Ectodermal cell (in vitro differentiated cells): ENCODE measurements at regions not wholly inside any gene's neighbourhood (a gene's known extent, or its start where the extent isn't known, plus 50 kb on each side); places are given as distances from the start of the nearest gene placed in this dataset.

Experiments used
- H3K27ac ChIP-seq: 2 replicates; pipeline ENCODE4 v1.7.0; 2013; ENCODE audit warnings: mild to moderate bottlenecking, low read depth, low read length; ENCODE audit not compliant: insufficient read depth, poor library complexity, severe bottlenecking
- H3K27me3 ChIP-seq: 2 replicates; pipeline ENCODE4 v1.7.0; 2013; ENCODE audit warnings: mild to moderate bottlenecking, low read length; ENCODE audit not compliant: insufficient read depth, control insufficient read depth, poor library complexity, severe bottlenecking
- H3K36me3 ChIP-seq: one replicate; pipeline ENCODE4 v1.7.0; 2013; ENCODE audit warnings: low read length; ENCODE audit not compliant: control insufficient read depth, insufficient read depth
- H3K4me1 ChIP-seq: one replicate; pipeline ENCODE4 v1.7.0; 2013; ENCODE audit warnings: low read length; ENCODE audit not compliant: control insufficient read depth, insufficient read depth
- H3K4me3 ChIP-seq: 2 replicates; pipeline ENCODE4 v1.7.0; 2013; ENCODE audit warnings: low read depth, low read length, control low read depth; ENCODE audit not compliant: insufficient read depth
- H3K9me3 ChIP-seq: 2 replicates; pipeline ENCODE4 v1.7.0; 2013; ENCODE audit warnings: mild to moderate bottlenecking, low read length, moderate library complexity; ENCODE audit not compliant: control insufficient read depth
- WGBS, 2 experiments: methylation state at CpG; one replicate each; pipeline ENCODE4 v1.1.7; 2013; ENCODE audit warnings: missing lambda C conversion rate in 2 of 2; 5-methylcytosine and 5-hydroxymethylcytosine counted together

DNA sequence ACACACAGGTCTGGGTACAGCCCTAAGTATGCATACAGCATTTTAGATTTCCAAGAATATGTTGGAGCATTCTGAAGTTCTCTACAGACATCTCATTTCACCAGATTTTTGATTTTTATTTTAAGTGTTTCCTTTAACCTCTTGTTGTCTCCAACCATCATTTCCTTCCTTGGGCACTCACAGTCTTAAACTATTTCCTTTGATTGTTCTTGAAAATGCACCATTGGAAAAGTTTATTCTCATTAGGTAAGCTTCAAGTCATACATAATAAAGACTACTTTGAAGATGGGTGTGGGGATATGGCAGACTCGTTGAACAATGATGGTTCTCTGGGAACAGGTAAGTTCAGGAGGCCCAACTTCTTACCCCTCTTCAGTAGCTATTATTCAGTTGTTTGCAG, 1174.6 kb downstream of the CDH12 start:
- H3K4me1 ChIP-seq: no peaks in the 10 kb centered on the region
- 67 to 80% methylated on average over 1 of the region's 1 CpG for WGBS, 2 experiments
- H3K36me3 ChIP-seq: no peaks in the 10 kb centered on the region
- H3K27me3 ChIP-seq: no peaks in the 10 kb centered on the region
- no peaks in the 10 kb centered on the region for H3K9me3 ChIP-seq
- no peak overlapping the region for H3K27ac ChIP-seq
- H3K4me3 ChIP-seq: no peak overlapping the region

DNA sequence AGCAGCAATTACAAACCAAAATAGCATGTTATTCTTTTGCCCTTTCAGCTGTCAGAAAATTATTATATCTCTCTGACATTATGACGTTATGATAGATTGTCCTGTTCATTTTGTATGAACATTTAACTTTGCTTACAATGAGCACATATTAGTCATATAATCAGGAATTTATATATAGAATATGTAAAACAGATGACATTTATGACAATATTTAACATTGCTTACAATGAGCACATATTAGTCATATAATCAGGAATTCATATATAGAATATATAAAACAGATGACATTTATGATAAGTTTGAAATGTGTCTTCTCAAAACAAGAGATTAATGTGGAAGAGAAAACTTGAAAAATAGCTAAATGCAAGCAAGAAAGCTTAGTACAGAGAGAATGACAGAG, 1180.2 kb downstream of the CDH12 start:
- Histone ChIP-seq H3K9me3 (no peaks in the 10 kb centered on the region), H3K36me3 (no peaks in the 10 kb centered on the region)
- WGBS, 2 experiments: 88% methylated on average over 1 of the region's 1 CpG; no CpG with 5 or more reads in 1 of the 2 experiments

DNA sequence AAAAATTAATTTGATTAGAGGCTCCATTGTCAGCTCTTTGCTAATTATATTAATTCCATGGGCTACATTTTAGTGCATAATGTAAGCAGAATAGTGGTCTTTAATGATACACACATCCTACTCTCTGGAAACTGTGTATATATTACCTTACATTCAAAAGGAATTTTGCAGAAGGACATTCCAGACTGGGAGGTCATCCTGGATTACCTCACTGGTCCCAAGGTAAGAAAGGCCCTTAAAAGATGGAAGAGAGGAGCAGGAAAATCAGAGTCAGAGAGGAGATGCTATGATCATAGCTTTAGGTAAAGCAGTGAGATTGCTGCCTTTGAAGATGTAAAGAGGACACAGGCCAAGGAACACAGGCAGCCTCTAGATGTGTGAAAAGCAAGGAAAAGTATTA, 1180.8 kb downstream of the CDH12 start:
- Histone ChIP-seq H3K4me3 (no peak overlapping the region), H3K27me3 (no peaks in the 10 kb centered on the region), H3K27ac (no peak overlapping the region), H3K4me1 (no peaks in the 10 kb centered on the region), H3K36me3 (no peaks in the 10 kb centered on the region), H3K9me3 (no peaks in the 10 kb centered on the region)

More for the DNA sequence above, 1180.2 kb downstream of the CDH12 start:
- no peaks in the 10 kb centered on the region for H3K4me1 ChIP-seq
- H3K27me3 ChIP-seq: no peaks in the 10 kb centered on the region
- H3K4me3 ChIP-seq: no peak overlapping the region
- H3K27ac ChIP-seq: no peak overlapping the region

GRCh38 chr5:21665524-21665923, 1187.6 kb downstream of the CDH12 start:
- no peaks in the 10 kb centered on the region for H3K27me3 ChIP-seq
- H3K36me3 ChIP-seq: no peaks in the 10 kb centered on the region
- H3K9me3 ChIP-seq: no peaks in the 10 kb centered on the region
- no peak overlapping the region for H3K27ac ChIP-seq
- 100% methylated on average over 2 of the region's 2 CpGs; no CpG with 5 or more reads in 1 of the 2 experiments for WGBS, 2 experiments
- H3K4me3 ChIP-seq: no peak overlapping the region
- no peaks in the 10 kb centered on the region for H3K4me1 ChIP-seq

DNA sequence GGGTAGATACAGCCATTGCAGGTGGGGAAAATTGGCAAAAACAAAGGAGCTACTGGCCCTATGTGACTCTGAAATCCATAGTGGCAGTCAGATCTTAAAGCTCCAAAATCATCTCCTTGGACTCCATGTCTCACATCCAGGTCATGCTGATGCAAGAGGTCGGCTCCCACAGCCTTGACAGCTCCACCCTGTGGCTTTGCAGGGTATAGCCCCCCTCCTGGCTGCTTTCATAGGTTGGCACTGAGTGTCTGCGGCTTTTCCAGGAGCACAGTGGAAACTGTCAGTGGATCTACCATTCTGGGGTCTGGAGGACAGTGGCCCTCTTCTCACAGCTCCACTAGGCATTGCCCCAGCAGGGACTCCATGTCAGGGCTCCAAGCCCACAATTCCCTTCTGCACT, 1190.1 kb downstream of the CDH12 start:
- H3K27me3 ChIP-seq: no peaks in the 10 kb centered on the region
- H3K27ac ChIP-seq: no peak overlapping the region
- no peaks in the 10 kb centered on the region for H3K36me3 ChIP-seq
- H3K4me1 ChIP-seq: no peaks in the 10 kb centered on the region
- no peak overlapping the region for H3K4me3 ChIP-seq
- H3K9me3 ChIP-seq: no peaks in the 10 kb centered on the region
- 87 to 89% methylated on average over 2 of the region's 2 CpGs for WGBS, 2 experiments

DNA sequence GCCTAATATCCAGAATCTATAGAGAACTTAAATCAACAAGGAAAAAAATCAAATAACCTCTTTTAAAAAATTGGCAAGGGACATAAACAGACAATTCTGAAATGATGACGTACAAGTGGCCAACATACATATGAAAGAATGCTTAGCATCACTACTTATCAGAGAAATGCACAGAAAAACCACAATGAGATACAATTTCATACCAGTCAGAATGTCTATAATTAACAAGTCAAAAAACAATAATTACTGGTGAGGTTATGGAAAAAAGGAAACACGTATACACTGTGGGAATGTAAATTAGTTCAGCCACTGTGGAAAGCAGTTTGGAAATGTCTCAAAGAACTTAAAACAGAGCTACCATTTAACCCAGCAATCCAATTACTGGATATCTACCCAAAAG, 1192.0 kb downstream of the CDH12 start:
- Histone ChIP-seq H3K27me3 (no peaks in the 10 kb centered on the region), H3K27ac (no peak overlapping the region), H3K4me1 (no peaks in the 10 kb centered on the region), H3K4me3 (no peak overlapping the region), H3K9me3 (no peaks in the 10 kb centered on the region), H3K36me3 (no peaks in the 10 kb centered on the region)
- 98 to 100% methylated on average over 1 to 2 of the region's 2 CpGs for WGBS, 2 experiments

GRCh38 chr5:21654556-21654955, 1198.6 kb downstream of the CDH12 start:
- H3K27ac ChIP-seq: no peak overlapping the region
- no peaks in the 10 kb centered on the region for H3K27me3 ChIP-seq
- H3K4me3 ChIP-seq: no peak overlapping the region
- no peaks in the 10 kb centered on the region for H3K36me3 ChIP-seq
- 80 to 90% methylated on average over 2 of the region's 2 CpGs for WGBS, 2 experiments
- no peaks in the 10 kb centered on the region for H3K4me1 ChIP-seq
- no peaks in the 10 kb centered on the region for H3K9me3 ChIP-seq

DNA sequence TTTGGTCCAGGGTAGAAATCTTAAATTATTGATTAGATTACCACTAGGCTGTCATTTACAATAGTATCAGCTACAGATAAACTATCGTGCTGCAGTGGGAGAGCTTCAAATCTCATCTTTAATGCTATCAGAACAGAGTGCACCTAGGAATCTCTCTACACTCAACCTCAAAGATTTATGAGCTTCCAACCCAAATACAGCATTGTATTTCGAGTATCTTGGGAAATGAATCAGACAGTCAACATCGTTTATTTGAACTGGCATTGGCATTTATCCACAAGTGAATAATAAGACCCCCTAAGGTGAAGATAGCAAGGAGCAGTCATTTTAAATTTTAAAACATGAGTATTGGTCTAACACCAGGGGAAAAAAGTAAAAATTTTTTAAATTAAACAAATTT, 1203.2 kb downstream of the CDH12 start:
- Histone ChIP-seq H3K9me3 (no peaks in the 10 kb centered on the region), H3K4me1 (no peaks in the 10 kb centered on the region), H3K4me3 (no peak overlapping the region), H3K27ac (no peak overlapping the region), H3K27me3 (no peaks in the 10 kb centered on the region), H3K36me3 (no peaks in the 10 kb centered on the region)
- WGBS, 2 experiments: 94 to 98% methylated on average over 2 to 3 of the region's 3 CpGs

DNA sequence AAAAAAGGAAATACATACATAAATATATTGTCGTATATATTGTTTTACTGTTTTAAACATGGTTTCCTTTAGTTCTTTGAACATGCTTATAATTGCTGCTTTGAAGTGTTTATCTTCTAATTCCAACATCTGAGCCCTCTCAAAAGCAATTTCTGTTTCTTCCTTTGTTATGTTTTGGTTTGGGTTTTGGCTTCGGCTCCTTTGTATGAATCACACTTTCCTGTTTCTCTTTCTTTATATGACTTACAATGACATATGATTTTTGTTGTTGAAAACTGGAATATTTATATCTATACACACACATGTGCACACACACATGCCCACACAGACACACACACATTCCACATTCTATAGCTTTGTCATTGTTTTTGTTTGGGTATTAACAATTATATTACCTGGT, 1206.7 kb downstream of the CDH12 start:
- H3K4me3 ChIP-seq: no peak overlapping the region
- H3K36me3 ChIP-seq: no peaks in the 10 kb centered on the region
- no peaks in the 10 kb centered on the region for H3K27me3 ChIP-seq
- H3K27ac ChIP-seq: no peak overlapping the region
- no CpG with 5 or more reads among the region's 2 CpGs for WGBS, 2 experiments
- no peaks in the 10 kb centered on the region for H3K4me1 ChIP-seq
- H3K9me3 ChIP-seq: no peaks in the 10 kb centered on the region

GRCh38 chr5:21644032-21644431, 1209.1 kb downstream of the CDH12 start:
- WGBS, 2 experiments: 80% methylated on average over 1 of the region's 3 CpGs; no CpG with 5 or more reads in 1 of the 2 experiments
- Histone ChIP-seq H3K36me3 (no peaks in the 10 kb centered on the region), H3K4me3 (no peak overlapping the region), H3K27ac (no peak overlapping the region), H3K4me1 (no peaks in the 10 kb centered on the region), H3K9me3 (no peaks in the 10 kb centered on the region), H3K27me3 (no peaks in the 10 kb centered on the region)

- no peaks in the 10 kb centered on the region for H3K4me1 ChIP-seq
- no peaks in the 10 kb centered on the region for H3K36me3 ChIP-seq
- no peaks in the 10 kb centered on the region for H3K27me3 ChIP-seq
- no peak overlapping the region for H3K27ac ChIP-seq
- no peaks in the 10 kb centered on the region for H3K9me3 ChIP-seq
- no peak overlapping the region for H3K4me3 ChIP-seq
- WGBS, 2 experiments: 100% methylated on average over 1 of the region's 1 CpG
These were observed 1210.8 kb downstream of the CDH12 start for GRCh38 chr5:21642312-21642711.
